SK-N-DZ (cell line): ENCODE measurements at regions not wholly inside any gene's neighbourhood (a gene's known extent, or its start where the extent isn't known, plus 50 kb on each side); places are given as distances from the start of the nearest gene placed in this dataset.

Experiments
- DNase-seq: peaks from one replicate; pipeline ENCODE4 v3.0.0-alpha.2; 2015; ENCODE audit warnings: low spot score

DNA sequence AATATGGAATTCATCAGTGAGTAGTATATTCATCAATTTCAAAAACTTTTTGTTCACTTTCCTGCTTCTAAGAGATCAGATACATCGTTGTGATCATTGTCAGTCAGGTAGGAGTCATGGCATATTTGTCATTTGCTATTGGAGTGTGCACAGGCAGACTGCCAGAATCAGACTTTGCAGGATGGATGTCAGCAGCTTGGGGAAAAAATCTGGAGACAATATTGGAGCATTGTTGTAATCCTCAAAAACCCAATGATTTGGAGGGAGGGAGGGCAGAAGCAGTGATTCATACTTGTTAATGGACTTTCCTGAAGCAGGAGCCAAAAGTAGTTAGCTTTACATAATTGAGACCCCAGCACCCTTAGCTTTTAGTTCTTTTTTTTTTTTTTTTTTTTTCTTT is 59.6 kb upstream of the DRP2 start:
- no peak for DNase-seq

DNA sequence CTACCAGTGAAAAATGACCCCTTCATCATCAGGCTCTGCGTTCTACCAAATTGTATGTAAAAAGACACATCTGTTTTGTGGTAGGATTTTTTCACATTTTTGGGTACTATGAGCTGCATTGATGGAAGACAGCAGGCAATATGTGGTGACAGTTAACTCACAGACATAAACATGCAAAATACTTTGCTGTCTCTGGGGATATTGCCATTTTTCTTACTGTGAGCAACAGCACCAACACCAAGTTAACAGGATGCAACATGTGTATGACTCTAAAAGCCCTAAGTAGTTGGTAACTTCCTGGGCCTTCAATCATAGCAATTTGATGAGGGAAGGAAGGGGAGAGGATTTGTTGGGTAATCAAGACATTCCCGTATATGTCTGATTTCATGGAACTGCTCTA is 56.4 kb upstream of the DRP2 start:
- DNase-seq: no peak

DNA sequence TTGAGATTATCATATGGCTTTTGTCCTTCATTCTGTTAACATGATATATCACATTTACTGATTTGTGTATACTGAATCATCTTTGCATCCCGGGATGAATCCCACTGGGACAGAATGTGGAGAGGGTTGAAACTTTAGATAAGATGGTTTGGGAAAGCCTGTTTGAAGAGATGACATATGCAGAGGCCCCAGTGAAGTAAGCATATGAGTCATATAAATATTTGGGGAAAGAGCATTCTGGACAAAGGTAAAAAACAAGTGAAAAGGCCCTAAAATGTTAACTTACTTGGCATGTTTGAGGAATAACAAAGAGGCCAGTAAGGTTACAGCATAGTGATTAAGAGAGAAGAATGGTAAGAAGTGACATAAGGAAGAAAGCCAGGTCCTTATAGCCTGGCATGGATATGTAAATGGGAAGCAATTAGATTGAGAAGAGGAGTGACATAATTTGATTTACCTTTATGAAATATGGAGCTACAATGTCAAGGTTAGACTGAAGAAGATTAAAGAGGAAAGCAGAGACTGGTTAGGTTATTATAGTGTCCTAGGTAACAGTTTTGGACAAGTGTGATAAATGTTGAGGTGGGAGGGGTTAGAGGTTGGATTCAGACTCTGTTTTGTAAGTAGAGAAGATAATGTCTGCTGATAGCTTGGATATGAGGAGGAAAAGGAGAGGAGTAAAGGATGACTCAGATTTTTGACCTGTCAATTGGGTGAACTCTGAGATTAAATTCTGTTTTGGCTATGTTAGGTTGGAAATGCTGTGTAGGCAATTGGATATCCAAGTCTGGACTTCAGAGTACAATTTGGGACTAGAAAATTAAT is 54.6 kb upstream of the DRP2 start:
- DNase-seq: peak; percentile 2
